B cell (primary cell): ENCODE measurements at regions not wholly inside any gene's neighbourhood (a gene's known extent, or its start where the extent isn't known, plus 50 kb on each side); places are given as distances from the start of the nearest gene placed in this dataset.

Source experiments
- ATAC-seq: fragments of 200-7000 bp; cut with Tn5 transposase; one replicate; pipeline ENCODE4 v1.10.0; 2021; ENCODE audit warnings: low read depth, mild to moderate bottlenecking, moderate number of reproducible peaks, moderate library complexity
- CTCF ChIA-PET: fragments of 350-600 bp; sonication (Branson Sonifier 250); formaldehyde crosslinking; loops from one replicate; lab custom pipeline; 2021; ENCODE audit warnings: antibody characterized with exemption, inconsistent platforms; lab: Charles Lee
- POLR2A ChIA-PET: fragments of 350-600 bp; sonication (Branson Sonifier 250); formaldehyde crosslinking; loops from one replicate; lab custom pipeline; 2021; ENCODE audit warnings: antibody characterized with exemption; lab: Charles Lee
- DNase-seq: peaks from one replicate; pipeline ENCODE4 v3.0.0; 2013
- H2AFZ ChIP-seq: 2 replicates; pipeline ENCODE4 v1.6.1; 2012; ENCODE audit warnings: mild to moderate bottlenecking, low read depth, low read length; ENCODE audit not compliant: insufficient read depth, poor library complexity, severe bottlenecking
- H3K27ac ChIP-seq, 2 donors: 1 replicate in 1 of 2; 2 replicates in 1 of 2; pipeline ENCODE4 v1.5.1; 2012 to 2013; ENCODE audit warnings: low read length in 2 of 2, mild to moderate bottlenecking in 2 of 2, moderate library complexity in 1 of 2
- H3K27me3 ChIP-seq, 4 experiments: fragments of 200-600 bp in 1 of 4; sonication (generic) in 1 of 4; replicated peaks in 1 of 4; 1 replicate in 2 of 4; 2 replicates in 2 of 4; pipeline versions ENCODE4 v1.6.1 to v1.7.0; 2013 to 2016; ENCODE audit warnings: low read length in 3 of 4, mild to moderate bottlenecking in 2 of 4, mixed read lengths in 1 of 4, moderate library complexity in 1 of 4; ENCODE audit not compliant: insufficient read depth in 4 of 4, control insufficient read depth in 3 of 4; ENCODE audit errors: control extremely low read depth in 1 of 4
- H3K36me3 ChIP-seq, 2 experiments: replicated peaks in 1 of 2; 1 replicate in 1 of 2; 2 replicates in 1 of 2; pipeline versions ENCODE4 v1.6.1 to v1.7.1; 2013; ENCODE audit warnings: low read length in 1 of 2; ENCODE audit not compliant: insufficient read depth in 2 of 2, control insufficient read depth in 1 of 2; ENCODE audit errors: control extremely low read depth in 1 of 2, extremely low read depth in 1 of 2
- H3K4me1 ChIP-seq, 2 donors: fragments of 200-600 bp in 1 of 2; sonication (generic) in 1 of 2; 1 replicate in 1 of 2; 2 replicates in 1 of 2; pipeline versions ENCODE4 v1.5.1 to v1.6.1; 2013 to 2017; ENCODE audit warnings: low read length in 2 of 2; ENCODE audit not compliant: control insufficient read depth in 2 of 2, insufficient read depth in 2 of 2
- H3K4me2 ChIP-seq: replicated peaks from 2 replicates; pipeline ENCODE3; 2012; ENCODE audit warnings: mild to moderate bottlenecking, low read depth, low read length; ENCODE audit not compliant: poor library complexity, severe bottlenecking
- H3K4me3 ChIP-seq, 5 experiments: fragments of 200-600 bp in 1 of 5; sonication (generic) in 1 of 5; 1 replicate in 3 of 5; 2 replicates in 2 of 5; pipeline versions ENCODE4 v1.5.1 to v1.7.0; 2011 to 2016; ENCODE audit warnings: low read length in 4 of 5, mild to moderate bottlenecking in 4 of 5, low read depth in 2 of 5, control low read depth in 1 of 5, moderate library complexity in 1 of 5; ENCODE audit not compliant: insufficient read depth in 1 of 5; ENCODE audit errors: control extremely low read depth in 1 of 5, extremely low read depth in 1 of 5
- H3K79me2 ChIP-seq: fragments of 200-600 bp; sonication (generic); one replicate; pipeline ENCODE4 v1.6.0; 2016; ENCODE audit warnings: low read length; ENCODE audit not compliant: control insufficient read depth, insufficient read depth
- H3K9ac ChIP-seq: fragments of 200-600 bp; sonication (generic); 2 replicates; pipeline ENCODE4 v1.6.1; 2017; ENCODE audit warnings: mild to moderate bottlenecking, low read length, moderate library complexity
- H3K9me3 ChIP-seq, 3 donors: one replicate each; pipeline versions ENCODE4 v1.6.1 to v1.7.1; 2013; ENCODE audit warnings: low read length in 2 of 3; ENCODE audit not compliant: control insufficient read depth in 2 of 3, insufficient read depth in 1 of 3; ENCODE audit errors: control extremely low read depth in 1 of 3
- H4K20me1 ChIP-seq: 2 replicates; pipeline ENCODE4 v1.6.0; 2012; ENCODE audit warnings: mild to moderate bottlenecking, low read length; ENCODE audit not compliant: insufficient read depth, control insufficient read depth, poor library complexity, severe bottlenecking
- H3K27ac Mint-ChIP-seq: one replicate; pipeline ENCODE4 v1.8.0; 2021; ENCODE audit warnings: mixed read lengths
- H3K27me3 Mint-ChIP-seq: one replicate; pipeline ENCODE4 v1.8.0; 2021; ENCODE audit warnings: mixed read lengths
- H3K4me1 Mint-ChIP-seq: one replicate; pipeline ENCODE4 v1.8.0; 2021; ENCODE audit warnings: mixed read lengths
- H3K4me3 Mint-ChIP-seq: one replicate; pipeline ENCODE4 v1.8.0; 2021; ENCODE audit warnings: mixed read lengths
- H3K9me3 Mint-ChIP-seq: one replicate; pipeline ENCODE4 v1.8.0; 2022; ENCODE audit warnings: mixed read lengths; ENCODE audit not compliant: insufficient read depth
- EZH2 ChIP-seq: IDR thresholded peaks from 2 replicates; pipeline ENCODE4 v1.6.1; 2012; ENCODE audit warnings: borderline replicate concordance, low read depth, mild to moderate bottlenecking, moderate library complexity, low read length; ENCODE audit not compliant: insufficient read depth, poor library complexity, severe bottlenecking
- WGBS: methylation state at CpG from one replicate; pipeline ENCODE4 v1.1.5; 2013; ENCODE audit warnings: missing lambda C conversion rate; ENCODE audit not compliant: insufficient coverage; 5-methylcytosine and 5-hydroxymethylcytosine counted together
- intact Hi-C: fragments of 100-400 bp; cut with micrococcal nuclease; formaldehyde crosslinking; loops from one replicate; pipeline ENCODE4 v1.10.0; 2022
- TF ChIP-seq, protein P1 (sequence below): fragments of 200-600 bp; IDR thresholded peaks from one replicate; pipeline ENCODE4 v1.8.0; 2022; ENCODE audit warnings: antibody characterized with exemption, mild to moderate bottlenecking

DNA sequence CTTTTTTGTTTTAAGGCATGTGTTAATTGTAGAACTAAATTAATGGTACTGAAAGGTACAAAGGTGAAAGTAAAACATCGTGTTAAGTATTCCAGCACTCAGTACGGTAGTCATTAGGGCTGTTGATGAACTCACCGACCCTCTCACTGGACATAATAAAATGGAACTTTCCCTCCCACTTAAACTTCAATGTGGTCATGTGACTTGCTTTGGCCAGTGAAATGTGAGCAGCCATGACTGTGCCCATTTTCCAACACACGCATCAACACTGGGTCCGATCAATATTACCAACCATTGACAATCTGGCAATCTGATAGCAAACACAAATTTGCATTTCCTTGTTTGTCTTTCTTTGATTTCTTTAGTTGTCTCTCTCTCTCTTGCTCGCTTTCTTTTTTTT is 125.1 kb downstream of the SPP2 start:
- Mint-ChIP-seq H3K27ac (no peak overlapping the region), H3K4me1 (no peaks in the 10 kb centered on the region), H3K27me3 (peaks cover 35% of the 10 kb centered on the region), H3K9me3 (no peaks in the 10 kb centered on the region), H3K4me3 (no peak overlapping the region)
- POLR2A ChIA-PET, result no interaction called here
- intact Hi-C loops, result no loop called here
- Histone ChIP-seq H3K27ac (no peak overlapping the region), H3K4me3 (no peak overlapping the region), H3K36me3 (no peaks in the 10 kb centered on the region), H3K4me2 (no peak overlapping the region), H3K9ac (no peak overlapping the region), H3K27me3 (peaks cover 0 to 13% (median 3%) of the 10 kb centered on the region in 4 experiments), H3K79me2 (no peaks in the 10 kb centered on the region), H3K9me3 (no peaks in the 10 kb centered on the region), H2AFZ (no peak overlapping the region), H3K4me1 (no peaks in the 10 kb centered on the region), H4K20me1 (no peaks in the 10 kb centered on the region)
- WGBS, result 100% methylated on average over 3 of the region's 6 CpGs
- no peak for TF ChIP-seq EZH2
- TF ChIP-seq, protein P1, sequence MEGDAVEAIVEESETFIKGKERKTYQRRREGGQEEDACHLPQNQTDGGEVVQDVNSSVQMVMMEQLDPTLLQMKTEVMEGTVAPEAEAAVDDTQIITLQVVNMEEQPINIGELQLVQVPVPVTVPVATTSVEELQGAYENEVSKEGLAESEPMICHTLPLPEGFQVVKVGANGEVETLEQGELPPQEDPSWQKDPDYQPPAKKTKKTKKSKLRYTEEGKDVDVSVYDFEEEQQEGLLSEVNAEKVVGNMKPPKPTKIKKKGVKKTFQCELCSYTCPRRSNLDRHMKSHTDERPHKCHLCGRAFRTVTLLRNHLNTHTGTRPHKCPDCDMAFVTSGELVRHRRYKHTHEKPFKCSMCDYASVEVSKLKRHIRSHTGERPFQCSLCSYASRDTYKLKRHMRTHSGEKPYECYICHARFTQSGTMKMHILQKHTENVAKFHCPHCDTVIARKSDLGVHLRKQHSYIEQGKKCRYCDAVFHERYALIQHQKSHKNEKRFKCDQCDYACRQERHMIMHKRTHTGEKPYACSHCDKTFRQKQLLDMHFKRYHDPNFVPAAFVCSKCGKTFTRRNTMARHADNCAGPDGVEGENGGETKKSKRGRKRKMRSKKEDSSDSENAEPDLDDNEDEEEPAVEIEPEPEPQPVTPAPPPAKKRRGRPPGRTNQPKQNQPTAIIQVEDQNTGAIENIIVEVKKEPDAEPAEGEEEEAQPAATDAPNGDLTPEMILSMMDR, result no peak
- no peak for DNase-seq
- CTCF ChIA-PET, result no interaction called here
- no peak for ATAC-seq

DNA sequence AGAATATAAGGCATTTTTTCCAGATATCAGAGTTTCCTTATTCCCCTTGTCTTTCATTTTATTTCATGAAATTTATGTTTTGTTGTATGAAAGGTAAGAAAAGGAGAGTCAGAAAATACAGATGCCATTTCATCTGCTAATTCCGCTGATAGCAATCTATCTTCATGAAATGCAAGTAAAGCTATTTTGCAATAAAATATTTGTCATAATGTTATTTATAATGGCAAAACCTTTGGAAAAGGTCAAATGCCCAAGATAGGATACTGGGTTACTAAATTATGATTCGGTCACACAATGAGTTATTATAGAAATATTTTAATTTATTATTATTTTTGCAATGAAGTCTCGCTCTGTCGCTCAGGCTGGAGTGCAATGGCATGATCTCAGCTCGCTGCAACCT is 124.2 kb downstream of the SPP2 start:
- Mint-ChIP-seq H3K9me3 (no peaks in the 10 kb centered on the region), H3K4me3 (no peak overlapping the region), H3K27ac (no peak overlapping the region), H3K4me1 (no peaks in the 10 kb centered on the region), H3K27me3 (peaks cover 29% of the 10 kb centered on the region)
- Histone ChIP-seq H3K27ac (no peak overlapping the region), H3K36me3 (no peaks in the 10 kb centered on the region), H3K79me2 (no peaks in the 10 kb centered on the region), H3K9me3 (no peaks in the 10 kb centered on the region), H4K20me1 (no peaks in the 10 kb centered on the region), H3K27me3 (peaks cover 0 to 12% (median 3%) of the 10 kb centered on the region in 4 experiments), H3K4me3 (no peak overlapping the region), H3K4me2 (no peak overlapping the region), H2AFZ (no peak overlapping the region), H3K4me1 (no peaks in the 10 kb centered on the region), H3K9ac (no peak overlapping the region)
- intact Hi-C loops, result no loop called here
- TF ChIP-seq, protein P1, result no peak
- TF ChIP-seq EZH2, result no peak
- no peak for ATAC-seq
- no CpG with 5 or more reads among the region's 5 CpGs for WGBS
- no peak for DNase-seq
- ChIA-PET CTCF (no interaction called here), POLR2A (no interaction called here)
